ENCODE measurements at regions not wholly inside any gene's neighbourhood (a gene's known extent, or its start where the extent isn't known, plus 50 kb on each side); places are given as distances from the start of the nearest gene placed in this dataset.

DNA sequence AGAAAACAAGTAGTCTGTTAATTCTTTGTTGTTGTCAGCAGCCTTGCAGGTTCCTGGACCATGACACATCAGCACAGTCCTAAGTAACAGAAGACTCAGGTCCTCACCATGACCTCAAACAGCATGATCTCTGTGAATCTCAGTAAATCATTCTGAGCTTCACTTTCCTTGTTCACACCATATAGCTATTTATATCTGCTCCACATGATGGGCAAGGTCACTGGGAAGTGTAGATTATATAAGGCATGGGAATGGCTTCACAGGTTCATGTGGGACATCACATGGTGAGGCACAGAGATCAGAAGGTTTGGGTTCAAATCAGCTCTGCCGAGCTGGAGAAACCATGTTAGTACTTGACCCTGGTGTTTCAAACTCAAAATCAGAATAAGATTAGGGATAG, 245.4 kb upstream of the SPTLC3 start:
- no peak for TF ChIP-seq POLR2A (IDR thresholded peaks at IDR 0.05; ENCODE audit: low read depth, low read length)
- TF ChIP-seq POLR2AphosphoS5 (IDR thresholded peaks at IDR 0.05; ENCODE audit: low read depth, low read length) = no peak
- no peak for TF ChIP-seq POU2F2 (IDR thresholded peaks at IDR 0.05; ENCODE audit: low read depth, low read length)
- TF ChIP-seq TAF1 (IDR thresholded peaks at IDR 0.05; ENCODE audit: low read depth, low read length) = no peak
- no peak for TF ChIP-seq SPI1 (IDR thresholded peaks at IDR 0.05; ENCODE audit: low read depth, low read length)

Data from GM12891 (cell line).